ENCODE measurements at regions not wholly inside any gene's neighbourhood (a gene's known extent, or its start where the extent isn't known, plus 50 kb on each side); places are given as distances from the start of the nearest gene placed in this dataset.
"Not testable (repeated sequence)": the region's sequence is repeated elsewhere in the genome, so short reads cannot be mapped to it uniquely, and the experiment has no call there.

DNA sequence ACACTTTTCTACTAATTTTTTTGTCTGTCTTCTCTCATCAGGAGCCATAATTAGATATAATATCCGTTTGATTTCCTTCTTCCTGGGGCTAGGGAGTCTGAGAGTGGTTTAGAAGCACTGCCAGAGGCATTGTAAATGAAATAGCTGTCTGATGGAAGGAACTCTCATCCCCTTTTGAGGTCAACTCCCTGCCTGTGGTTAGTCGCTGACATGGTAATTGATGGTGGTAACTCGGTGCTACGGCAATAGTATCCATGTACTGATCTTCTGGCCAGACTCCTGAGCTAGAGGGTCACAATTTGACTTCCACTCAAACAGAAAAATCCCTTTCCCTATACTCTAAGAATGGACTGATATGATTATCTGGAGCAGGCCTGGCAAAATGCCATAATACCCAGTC is 108.1 kb upstream of the TRPC5 start:
- Histone ChIP-seq H2AFZ (no peak overlapping the region), H3K27ac (no peak overlapping the region), H3K9me3 (ENCODE audit: insufficient read depth, low read depth) (no peaks in the 10 kb centered on the region), H3K36me3 (ENCODE audit: low read depth) (no peaks in the 10 kb centered on the region), H3K79me2 (ENCODE audit: low read depth) (no peaks in the 10 kb centered on the region), H3K4me3 (no peak overlapping the region), H3F3A (ENCODE audit: insufficient read depth, low read depth) (no peaks in the 10 kb centered on the region), H3K4me2 (no peak overlapping the region), H3K9me2 (ENCODE audit: insufficient read depth) (no peaks in the 10 kb centered on the region), H3K4me1 (replicated peaks; ENCODE audit: insufficient read depth) (no peaks in the 10 kb centered on the region), H3K27me3 (ENCODE audit: insufficient read depth, low read depth) (no peaks in the 10 kb centered on the region), H4K20me1 (ENCODE audit: insufficient read depth) (no peaks in the 10 kb centered on the region)
- intact Hi-C loops (cut with micrococcal nuclease; ENCODE audit: unreplicated experiment), result no loop called here
- CTCF ChIA-PET, result no interaction called here
- BruUV-seq (replicated peaks), result no TSS peak
- no peak for DNase-seq
- TF ChIP-seq, protein P1, sequence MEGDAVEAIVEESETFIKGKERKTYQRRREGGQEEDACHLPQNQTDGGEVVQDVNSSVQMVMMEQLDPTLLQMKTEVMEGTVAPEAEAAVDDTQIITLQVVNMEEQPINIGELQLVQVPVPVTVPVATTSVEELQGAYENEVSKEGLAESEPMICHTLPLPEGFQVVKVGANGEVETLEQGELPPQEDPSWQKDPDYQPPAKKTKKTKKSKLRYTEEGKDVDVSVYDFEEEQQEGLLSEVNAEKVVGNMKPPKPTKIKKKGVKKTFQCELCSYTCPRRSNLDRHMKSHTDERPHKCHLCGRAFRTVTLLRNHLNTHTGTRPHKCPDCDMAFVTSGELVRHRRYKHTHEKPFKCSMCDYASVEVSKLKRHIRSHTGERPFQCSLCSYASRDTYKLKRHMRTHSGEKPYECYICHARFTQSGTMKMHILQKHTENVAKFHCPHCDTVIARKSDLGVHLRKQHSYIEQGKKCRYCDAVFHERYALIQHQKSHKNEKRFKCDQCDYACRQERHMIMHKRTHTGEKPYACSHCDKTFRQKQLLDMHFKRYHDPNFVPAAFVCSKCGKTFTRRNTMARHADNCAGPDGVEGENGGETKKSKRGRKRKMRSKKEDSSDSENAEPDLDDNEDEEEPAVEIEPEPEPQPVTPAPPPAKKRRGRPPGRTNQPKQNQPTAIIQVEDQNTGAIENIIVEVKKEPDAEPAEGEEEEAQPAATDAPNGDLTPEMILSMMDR (conservative IDR thresholded peaks at IDR 0.05), result no peak
- TF ChIP-seq EZH2 (IDR thresholded peaks at IDR 0.05; ENCODE audit: low read depth), result no peak
- POLR2A ChIA-PET (ENCODE audit: unreplicated experiment), result no interaction called here

GRCh38 chrX:112181361-112181760 is 98.8 kb upstream of the TRPC5 start:
- H3F3A ChIP-seq (ENCODE audit: insufficient read depth, low read depth); DNase-seq; H3K4me3 ChIP-seq; H3K4me2 ChIP-seq; H3K9me2 ChIP-seq (ENCODE audit: insufficient read depth); H3K9me3 ChIP-seq (ENCODE audit: insufficient read depth, low read depth); H3K27ac ChIP-seq; POLR2A ChIA-PET (ENCODE audit: unreplicated experiment); H3K27me3 ChIP-seq (ENCODE audit: insufficient read depth, low read depth); H3K4me1 ChIP-seq (replicated peaks; ENCODE audit: insufficient read depth); H3K36me3 ChIP-seq (ENCODE audit: low read depth); H2AFZ ChIP-seq; CTCF ChIA-PET; intact Hi-C loops (cut with micrococcal nuclease; ENCODE audit: unreplicated experiment); H3K79me2 ChIP-seq (ENCODE audit: low read depth); BruUV-seq (replicated peaks); H4K20me1 ChIP-seq (ENCODE audit: insufficient read depth): not testable (repeated sequence)

- Histone ChIP-seq H3K4me2 (no peak overlapping the region), H4K20me1 (ENCODE audit: insufficient read depth) (no peaks in the 10 kb centered on the region), H3K36me3 (ENCODE audit: low read depth) (no peaks in the 10 kb centered on the region), H3K27me3 (ENCODE audit: insufficient read depth, low read depth) (no peaks in the 10 kb centered on the region), H3K4me3 (no peak overlapping the region), H3K4me1 (replicated peaks; ENCODE audit: insufficient read depth) (no peaks in the 10 kb centered on the region), H3K27ac (no peak overlapping the region), H3K79me2 (ENCODE audit: low read depth) (no peaks in the 10 kb centered on the region), H2AFZ (no peak overlapping the region), H3F3A (ENCODE audit: insufficient read depth, low read depth) (no peaks in the 10 kb centered on the region), H3K9me3 (ENCODE audit: insufficient read depth, low read depth) (no peaks in the 10 kb centered on the region), H3K9me2 (ENCODE audit: insufficient read depth) (no peaks in the 10 kb centered on the region)
- no TSS peak for BruUV-seq (replicated peaks)
- intact Hi-C loops (cut with micrococcal nuclease; ENCODE audit: unreplicated experiment), result no loop called here
- ChIA-PET CTCF (no interaction called here), POLR2A (ENCODE audit: unreplicated experiment) (no interaction called here)
- TF ChIP-seq EZH2 (IDR thresholded peaks at IDR 0.05; ENCODE audit: low read depth), result no peak
- TF ChIP-seq, protein P1 (conservative IDR thresholded peaks at IDR 0.05), result no peak
- DNase-seq, result no peak
Observed at GRCh38 chrX:112164420-112164819, 81.8 kb upstream of the TRPC5 start.

DNA sequence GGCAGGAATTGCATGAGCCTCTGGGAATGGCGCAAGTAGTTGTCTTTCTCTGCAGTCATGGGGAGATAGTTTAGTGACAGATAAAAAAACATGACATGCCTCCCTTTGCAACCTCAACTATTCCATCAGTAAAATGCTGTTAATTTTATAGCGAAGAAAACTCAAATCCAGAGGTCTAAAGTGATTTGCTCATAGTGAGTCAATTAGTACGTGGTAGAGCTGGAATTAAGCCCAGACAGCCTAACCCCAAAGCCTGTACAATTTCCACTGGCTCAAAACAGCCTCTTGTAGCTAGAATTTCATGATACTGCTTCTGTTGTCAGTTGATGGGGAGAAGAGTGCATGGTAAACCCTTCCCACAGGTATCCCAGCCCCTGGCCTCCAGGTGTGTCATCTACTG is 81.3 kb upstream of the TRPC5 start:
- no peak for DNase-seq
- no peak overlapping the region for H3K4me3 ChIP-seq
- no peak overlapping the region for H3K27ac ChIP-seq
- no peaks in the 10 kb centered on the region for H3F3A ChIP-seq (ENCODE audit: insufficient read depth, low read depth)
- H3K36me3 ChIP-seq (ENCODE audit: low read depth), result no peaks in the 10 kb centered on the region
- no peaks in the 10 kb centered on the region for H4K20me1 ChIP-seq (ENCODE audit: insufficient read depth)
- TF ChIP-seq, protein P1 (conservative IDR thresholded peaks at IDR 0.05), result no peak
- no peak for TF ChIP-seq EZH2 (IDR thresholded peaks at IDR 0.05; ENCODE audit: low read depth)
- POLR2A ChIA-PET (ENCODE audit: unreplicated experiment), result no interaction called here
- no TSS peak for BruUV-seq (replicated peaks)
- no peaks in the 10 kb centered on the region for H3K4me1 ChIP-seq (replicated peaks; ENCODE audit: insufficient read depth)
- H3K27me3 ChIP-seq (ENCODE audit: insufficient read depth, low read depth), result no peaks in the 10 kb centered on the region
- intact Hi-C loops (cut with micrococcal nuclease; ENCODE audit: unreplicated experiment), result no loop called here
- no peak overlapping the region for H2AFZ ChIP-seq
- H3K4me2 ChIP-seq, result no peak overlapping the region
- H3K79me2 ChIP-seq (ENCODE audit: low read depth), result no peaks in the 10 kb centered on the region
- no peaks in the 10 kb centered on the region for H3K9me3 ChIP-seq (ENCODE audit: insufficient read depth, low read depth)
- H3K9me2 ChIP-seq (ENCODE audit: insufficient read depth), result no peaks in the 10 kb centered on the region
- CTCF ChIA-PET, result no interaction called here
